HG03460 (cell line): ENCODE measurements at regions not wholly inside any gene's neighbourhood (a gene's known extent, or its start where the extent isn't known, plus 50 kb on each side); places are given as distances from the start of the nearest gene placed in this dataset.

Experiments used
- ATAC-seq: cut with Tn5 transposase; IDR thresholded peaks from one replicate; pipeline ENCODE4 v1.9.1; 2021; ENCODE audit not compliant: unreplicated experiment

- no peak for ATAC-seq
Measured at GRCh38 chr11:129324533-129325175, 51.0 kb upstream of the BARX2 start.

GRCh38 chr11:129323896-129324502, 51.6 kb upstream of the BARX2 start:
- ATAC-seq, result no peak

- ATAC-seq, result no peak
Measured at GRCh38 chr11:129322941-129323340, 52.7 kb upstream of the BARX2 start.

GRCh38 chr11:129321076-129321475, 54.6 kb upstream of the BARX2 start:
- ATAC-seq, result no peak

GRCh38 chr11:129320494-129320893, 55.2 kb upstream of the BARX2 start:
- ATAC-seq, result no peak

GRCh38 chr11:129319751-129320150, 55.9 kb upstream of the BARX2 start:
- ATAC-seq, result no peak

GRCh38 chr11:129319201-129319600, 56.4 kb upstream of the BARX2 start:
- no peak for ATAC-seq

GRCh38 chr11:129317571-129317970, 58.1 kb upstream of the BARX2 start:
- no peak for ATAC-seq

GRCh38 chr11:129316781-129317180, 58.9 kb upstream of the BARX2 start:
- no peak for ATAC-seq

- ATAC-seq, result no peak
Measured at GRCh38 chr11:129315781-129316579, 59.7 kb upstream of the BARX2 start.

GRCh38 chr11:129314371-129314770, 61.3 kb upstream of the BARX2 start:
- no peak for ATAC-seq

- no peak for ATAC-seq
Measured at GRCh38 chr11:129313541-129314297, 61.9 kb upstream of the BARX2 start.

- no peak for ATAC-seq
Measured at GRCh38 chr11:129312730-129313503, 62.7 kb upstream of the BARX2 start.

- ATAC-seq, result no peak
Measured at GRCh38 chr11:129308241-129308865, 67.3 kb upstream of the BARX2 start.

- no peak for ATAC-seq
Measured at GRCh38 chr11:129307162-129307561, 68.5 kb upstream of the BARX2 start.

GRCh38 chr11:129302386-129303101, 73.1 kb upstream of the BARX2 start:
- no peak for ATAC-seq

GRCh38 chr11:129300099-129300498, 75.5 kb upstream of the BARX2 start:
- no peak for ATAC-seq

GRCh38 chr11:129298988-129299387, 76.7 kb upstream of the BARX2 start:
- no peak for ATAC-seq

GRCh38 chr11:129295746-129296145, 79.9 kb upstream of the BARX2 start:
- no peak for ATAC-seq

GRCh38 chr11:129292771-129293170, 82.9 kb upstream of the BARX2 start:
- ATAC-seq, result no peak
